ENCODE measurements at regions not wholly inside any gene's neighbourhood (a gene's known extent, or its start where the extent isn't known, plus 50 kb on each side); places are given as distances from the start of the nearest gene placed in this dataset.

DNA sequence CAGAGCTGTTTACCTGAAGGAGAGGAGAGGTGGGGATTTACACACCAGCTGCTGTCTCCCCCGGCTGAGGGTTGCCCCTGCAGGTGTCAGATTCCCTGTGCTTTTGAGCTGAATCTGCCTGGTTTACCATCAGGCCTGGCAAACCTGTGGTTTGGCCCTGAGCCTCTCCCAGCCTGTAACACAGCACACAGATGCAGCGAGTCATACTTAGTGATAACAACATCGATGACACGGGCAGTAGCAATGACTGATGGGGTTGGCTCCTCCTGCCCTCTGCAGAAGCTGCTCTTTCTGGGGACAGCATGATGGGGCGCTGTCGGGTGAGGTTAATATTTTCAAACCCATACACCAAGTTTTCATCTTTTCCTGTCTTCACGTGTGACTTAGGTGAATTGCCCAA is 380.0 kb upstream of the B3GAT1 start:
- ChIA-PET CTCF (no interaction called here), POLR2A (no interaction called here)
- DNase-seq (ENCODE audit: low read depth, low spot score), result no peak
- TF ChIP-seq, protein P1, sequence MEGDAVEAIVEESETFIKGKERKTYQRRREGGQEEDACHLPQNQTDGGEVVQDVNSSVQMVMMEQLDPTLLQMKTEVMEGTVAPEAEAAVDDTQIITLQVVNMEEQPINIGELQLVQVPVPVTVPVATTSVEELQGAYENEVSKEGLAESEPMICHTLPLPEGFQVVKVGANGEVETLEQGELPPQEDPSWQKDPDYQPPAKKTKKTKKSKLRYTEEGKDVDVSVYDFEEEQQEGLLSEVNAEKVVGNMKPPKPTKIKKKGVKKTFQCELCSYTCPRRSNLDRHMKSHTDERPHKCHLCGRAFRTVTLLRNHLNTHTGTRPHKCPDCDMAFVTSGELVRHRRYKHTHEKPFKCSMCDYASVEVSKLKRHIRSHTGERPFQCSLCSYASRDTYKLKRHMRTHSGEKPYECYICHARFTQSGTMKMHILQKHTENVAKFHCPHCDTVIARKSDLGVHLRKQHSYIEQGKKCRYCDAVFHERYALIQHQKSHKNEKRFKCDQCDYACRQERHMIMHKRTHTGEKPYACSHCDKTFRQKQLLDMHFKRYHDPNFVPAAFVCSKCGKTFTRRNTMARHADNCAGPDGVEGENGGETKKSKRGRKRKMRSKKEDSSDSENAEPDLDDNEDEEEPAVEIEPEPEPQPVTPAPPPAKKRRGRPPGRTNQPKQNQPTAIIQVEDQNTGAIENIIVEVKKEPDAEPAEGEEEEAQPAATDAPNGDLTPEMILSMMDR (IDR thresholded peaks at IDR 0.05; ENCODE audit: insufficient read depth, low read length, missing control alignments), result no peak
- no peak overlapping the region for H3K4me3 ChIP-seq (ENCODE audit: low read depth, low read length)

DNA sequence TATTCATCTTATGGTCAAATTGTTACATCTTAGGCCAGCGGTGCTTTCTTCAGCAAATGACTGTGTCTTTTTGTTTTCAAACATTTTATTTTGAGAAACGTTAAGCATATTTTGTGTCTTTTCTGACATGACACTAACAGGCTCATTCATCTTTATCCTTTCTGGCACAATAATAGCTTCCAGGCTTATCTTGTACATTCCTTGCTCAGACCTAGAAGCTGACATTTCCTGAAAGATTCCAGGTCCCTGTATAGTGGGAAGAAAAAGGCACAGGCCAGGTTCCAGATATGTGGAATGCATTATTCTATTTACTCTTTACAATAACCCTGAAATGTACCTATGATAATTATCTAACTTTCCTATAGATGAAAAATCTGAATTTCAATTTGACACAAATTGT is 379.1 kb upstream of the B3GAT1 start:
- POLR2A ChIA-PET, result no interaction called here
- no peak for DNase-seq (ENCODE audit: low read depth, low spot score)

DNA sequence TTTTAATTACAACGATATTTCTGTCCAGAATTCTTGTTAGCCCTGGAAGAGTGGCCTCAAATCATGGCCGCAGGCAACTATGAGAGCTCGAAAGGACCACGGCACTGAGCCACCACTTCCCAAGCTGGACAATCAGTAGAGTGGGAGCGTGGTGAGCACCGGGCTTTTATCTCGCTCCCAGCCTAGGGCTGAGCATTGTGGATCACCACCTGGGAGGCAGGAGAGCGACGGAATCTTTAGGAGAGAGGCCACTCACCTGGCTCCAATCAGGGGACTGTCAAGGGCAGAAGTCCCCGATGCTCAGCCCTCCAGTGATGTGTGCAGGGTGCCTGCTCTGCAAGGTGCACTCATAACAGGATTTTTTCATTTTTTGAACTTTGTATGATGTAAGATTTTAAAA is 377.1 kb upstream of the B3GAT1 start:
- ChIA-PET CTCF (no interaction called here), POLR2A (no interaction called here)
- DNase-seq (ENCODE audit: low read depth, low spot score), result no peak
- H3K4me3 ChIP-seq (ENCODE audit: low read depth, low read length), result no peak overlapping the region
- TF ChIP-seq, protein P1 (IDR thresholded peaks at IDR 0.05; ENCODE audit: insufficient read depth, low read length, missing control alignments), result no peak

More for the DNA sequence above, 379.1 kb upstream of the B3GAT1 start:
- CTCF ChIA-PET, result no interaction called here
- TF ChIP-seq, protein P1 (IDR thresholded peaks at IDR 0.05; ENCODE audit: insufficient read depth, low read length, missing control alignments), result no peak
- H3K4me3 ChIP-seq (ENCODE audit: low read depth, low read length), result no peak overlapping the region

DNA sequence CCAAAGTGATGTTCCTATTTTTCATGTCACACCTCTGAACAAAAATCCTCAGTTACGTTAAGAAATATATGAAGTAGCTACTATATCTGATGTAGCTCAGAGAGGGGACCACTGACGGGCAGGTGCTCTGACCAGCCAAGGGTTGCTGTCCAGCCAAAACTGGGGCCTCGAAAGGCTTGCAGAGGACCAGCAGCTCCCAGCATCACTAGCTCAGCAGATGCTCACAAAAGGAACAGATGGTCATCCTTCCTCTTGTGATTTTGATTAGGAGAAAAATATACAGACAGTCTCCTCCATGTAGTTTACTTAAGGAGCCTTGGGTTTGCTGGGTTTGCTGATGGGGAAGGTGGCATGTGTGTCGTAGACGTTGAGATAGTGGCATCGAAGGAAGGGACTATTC is 374.6 kb upstream of the B3GAT1 start:
- H3K4me3 ChIP-seq (ENCODE audit: low read depth, low read length), result no peak overlapping the region
- DNase-seq (ENCODE audit: low read depth, low spot score), result no peak
- ChIA-PET CTCF (no interaction called here), POLR2A (no interaction called here)
- TF ChIP-seq, protein P1 (IDR thresholded peaks at IDR 0.05; ENCODE audit: insufficient read depth, low read length, missing control alignments), result no peak

DNA sequence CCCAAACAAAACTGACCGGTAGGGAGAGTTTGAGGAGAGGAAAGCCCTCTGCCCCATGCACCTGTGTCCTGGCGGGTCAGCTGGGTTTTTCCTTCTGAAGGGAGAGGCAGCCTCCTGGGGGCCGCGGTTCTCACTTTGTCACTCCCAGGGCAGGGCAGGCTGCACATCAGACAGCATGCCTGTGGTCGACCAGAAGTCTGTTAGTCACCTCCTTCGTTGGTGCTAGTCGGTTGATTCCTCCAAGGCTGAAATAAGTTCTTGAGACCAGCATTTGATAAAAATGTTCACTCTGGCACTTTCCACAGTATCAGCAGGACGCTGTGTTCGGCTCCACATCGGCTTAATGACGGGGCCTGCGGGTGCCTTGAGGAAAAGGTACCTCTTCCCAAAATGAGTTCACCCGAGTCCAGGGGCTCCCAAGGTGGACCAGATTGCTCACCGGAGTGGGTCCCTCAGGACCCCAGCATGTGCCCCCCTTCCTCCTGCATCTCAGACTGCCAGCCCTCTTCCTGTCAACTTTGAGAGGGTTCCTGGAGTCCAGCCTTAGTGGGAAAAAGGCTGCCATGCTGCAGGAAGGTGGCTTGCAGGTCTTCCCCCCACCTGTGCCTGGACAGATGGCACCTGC is 373.7 kb upstream of the B3GAT1 start:
- POLR2A ChIA-PET, result no interaction called here

DNA sequence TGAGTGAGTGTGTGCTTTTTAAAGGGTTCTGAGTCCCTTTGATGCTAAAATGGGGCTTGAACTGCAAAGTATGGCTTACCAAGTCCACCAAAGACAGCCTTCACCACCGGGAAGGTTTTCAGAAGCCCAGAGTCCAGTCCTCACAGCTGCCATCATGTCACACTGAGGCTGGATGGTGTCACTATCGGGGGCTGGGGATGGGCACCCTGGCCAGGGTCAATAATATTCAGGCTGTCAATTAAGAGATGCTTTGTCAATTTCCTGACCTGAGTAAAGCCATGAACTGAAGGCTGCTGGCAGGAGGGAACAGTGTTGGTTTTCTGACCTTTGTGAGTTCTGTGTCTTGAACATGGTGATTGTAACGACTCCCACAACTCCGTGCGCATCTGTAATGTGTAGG is 373.0 kb upstream of the B3GAT1 start:
- TF ChIP-seq, protein P1 (IDR thresholded peaks at IDR 0.05; ENCODE audit: insufficient read depth, low read length, missing control alignments), result no peak
- ChIA-PET POLR2A (no interaction called here), CTCF (no interaction called here)
- no peak overlapping the region for H3K4me3 ChIP-seq (ENCODE audit: low read depth, low read length)
- DNase-seq (ENCODE audit: low read depth, low spot score), result no peak

More for the DNA sequence above, 373.7 kb upstream of the B3GAT1 start:
- TF ChIP-seq, protein P1 (IDR thresholded peaks at IDR 0.05; ENCODE audit: insufficient read depth, low read length, missing control alignments), result no peak
- no peak for DNase-seq (ENCODE audit: low read depth, low spot score)
- H3K4me3 ChIP-seq (ENCODE audit: low read depth, low read length), result no peak overlapping the region
- CTCF ChIA-PET, result no interaction called here

Data from AG04449 (cell line).